ENCODE measurements at regions not wholly inside any gene's neighbourhood (a gene's known extent, or its start where the extent isn't known, plus 50 kb on each side); places are given as distances from the start of the nearest gene placed in this dataset.

DNA sequence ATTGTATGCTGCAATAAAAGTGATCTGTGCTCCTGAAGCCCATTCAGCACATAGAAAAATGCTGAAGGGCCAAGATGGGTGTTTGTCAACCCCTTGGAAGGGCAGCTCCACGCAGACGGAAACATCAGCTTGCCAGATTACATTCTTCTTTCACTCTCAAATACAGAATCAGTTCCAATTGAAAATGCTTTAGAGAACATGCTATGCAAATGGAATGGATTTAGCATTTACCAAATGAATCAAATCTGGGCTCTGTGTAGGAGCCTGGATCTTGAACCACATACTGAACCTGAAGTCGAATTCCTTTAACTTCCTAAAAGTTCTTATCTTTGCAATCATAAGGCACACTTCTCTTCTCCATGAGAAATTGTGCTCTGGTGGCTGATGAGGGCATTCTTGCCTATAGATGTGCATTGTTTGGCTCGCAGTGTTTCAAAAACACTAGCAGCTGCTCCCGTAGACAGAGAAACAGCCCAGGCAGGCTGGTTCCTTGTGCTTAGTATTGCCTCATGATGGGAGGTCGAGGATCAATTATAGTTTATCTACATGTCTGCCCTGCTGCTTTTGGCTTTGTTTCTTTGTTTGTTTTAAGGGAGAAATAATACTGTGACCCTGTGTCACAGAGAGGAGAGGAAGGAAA, 489.8 kb upstream of the FLRT2 start:
- Mint-ChIP-seq H3K36me3 (ENCODE audit: insufficient read depth, unreplicated experiment) (no peaks in the 10 kb centered on the region), H3K27ac (ENCODE audit: low read depth, unreplicated experiment) (no peak overlapping the region), H3K4me1 (ENCODE audit: insufficient read depth, unreplicated experiment) (no peaks in the 10 kb centered on the region), H3K27me3 (ENCODE audit: insufficient read depth, unreplicated experiment) (no peaks in the 10 kb centered on the region), H3K9me3 (ENCODE audit: unreplicated experiment) (no peaks in the 10 kb centered on the region), H3K4me3 (ENCODE audit: unreplicated experiment) (no peak overlapping the region)
- CTCF ChIA-PET, result no interaction called here
- TF ChIP-seq, protein P1, sequence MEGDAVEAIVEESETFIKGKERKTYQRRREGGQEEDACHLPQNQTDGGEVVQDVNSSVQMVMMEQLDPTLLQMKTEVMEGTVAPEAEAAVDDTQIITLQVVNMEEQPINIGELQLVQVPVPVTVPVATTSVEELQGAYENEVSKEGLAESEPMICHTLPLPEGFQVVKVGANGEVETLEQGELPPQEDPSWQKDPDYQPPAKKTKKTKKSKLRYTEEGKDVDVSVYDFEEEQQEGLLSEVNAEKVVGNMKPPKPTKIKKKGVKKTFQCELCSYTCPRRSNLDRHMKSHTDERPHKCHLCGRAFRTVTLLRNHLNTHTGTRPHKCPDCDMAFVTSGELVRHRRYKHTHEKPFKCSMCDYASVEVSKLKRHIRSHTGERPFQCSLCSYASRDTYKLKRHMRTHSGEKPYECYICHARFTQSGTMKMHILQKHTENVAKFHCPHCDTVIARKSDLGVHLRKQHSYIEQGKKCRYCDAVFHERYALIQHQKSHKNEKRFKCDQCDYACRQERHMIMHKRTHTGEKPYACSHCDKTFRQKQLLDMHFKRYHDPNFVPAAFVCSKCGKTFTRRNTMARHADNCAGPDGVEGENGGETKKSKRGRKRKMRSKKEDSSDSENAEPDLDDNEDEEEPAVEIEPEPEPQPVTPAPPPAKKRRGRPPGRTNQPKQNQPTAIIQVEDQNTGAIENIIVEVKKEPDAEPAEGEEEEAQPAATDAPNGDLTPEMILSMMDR (IDR thresholded peaks at IDR 0.05; ENCODE audit: unreplicated experiment), result no peak
- POLR2A ChIA-PET, result no interaction called here
- intact Hi-C loops (cut with micrococcal nuclease), result no loop called here
- no TSS peak for BruUV-seq (replicated peaks)
- no peak for DNase-seq (ENCODE audit: unreplicated experiment)

DNA sequence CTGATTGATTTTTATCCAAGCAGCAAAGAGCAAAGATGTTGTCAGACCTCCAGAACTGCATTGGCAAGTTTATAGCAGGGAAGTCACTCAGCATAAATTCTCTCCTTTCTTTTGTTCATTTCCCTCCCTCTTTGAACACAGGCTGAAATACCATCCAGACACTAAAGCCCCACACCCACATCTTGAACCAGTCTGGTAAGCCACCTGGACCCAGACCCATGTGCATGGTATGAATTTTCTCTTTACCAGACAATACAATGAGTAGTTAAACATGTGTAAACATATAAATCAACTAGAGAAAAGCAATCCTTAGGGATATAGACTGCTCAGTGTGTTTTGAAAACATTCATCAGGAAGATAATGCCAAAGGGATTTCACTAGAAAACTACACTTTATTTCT, 488.3 kb upstream of the FLRT2 start:
- intact Hi-C loops (cut with micrococcal nuclease), result no loop called here
- ChIA-PET CTCF (no interaction called here), POLR2A (interaction anchor here (0.7 kb wide), 1 partner anchor 9 kb away, joined by 3 read pairs; no protein-coding TSS in a partner anchor)
- no peak overlapping the region for H3K27ac Mint-ChIP-seq (ENCODE audit: low read depth, unreplicated experiment)
- H3K36me3 Mint-ChIP-seq (ENCODE audit: insufficient read depth, unreplicated experiment), result no peaks in the 10 kb centered on the region
- no TSS peak for BruUV-seq (replicated peaks)
- H3K9me3 Mint-ChIP-seq (ENCODE audit: unreplicated experiment), result no peaks in the 10 kb centered on the region
- no peaks in the 10 kb centered on the region for H3K27me3 Mint-ChIP-seq (ENCODE audit: insufficient read depth, unreplicated experiment)
- no peak overlapping the region for H3K4me3 Mint-ChIP-seq (ENCODE audit: unreplicated experiment)
- TF ChIP-seq, protein P1 (IDR thresholded peaks at IDR 0.05; ENCODE audit: unreplicated experiment), result no peak
- no peak for DNase-seq (ENCODE audit: unreplicated experiment)
- no peaks in the 10 kb centered on the region for H3K4me1 Mint-ChIP-seq (ENCODE audit: insufficient read depth, unreplicated experiment)

DNA sequence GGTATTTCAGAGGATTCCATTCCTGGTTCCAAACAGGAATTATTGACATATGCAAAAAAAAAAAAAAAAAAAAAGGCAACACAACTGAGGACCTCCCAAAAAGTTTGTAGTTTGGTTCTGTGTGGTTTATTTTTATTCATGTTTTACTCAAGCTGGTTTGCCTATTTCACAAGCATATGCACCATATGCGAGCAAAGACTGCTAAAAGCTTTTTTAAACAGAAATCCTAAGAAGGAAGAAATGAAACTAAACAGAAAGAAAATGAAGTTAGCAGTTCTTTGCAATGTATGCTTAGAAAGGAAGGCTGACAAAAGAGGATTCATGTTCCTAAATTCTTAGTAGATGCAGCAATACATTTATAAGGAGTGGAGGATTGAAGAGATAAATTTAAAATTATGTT, 487.6 kb upstream of the FLRT2 start:
- Mint-ChIP-seq H3K4me3 (ENCODE audit: unreplicated experiment) (no peak overlapping the region), H3K9me3 (ENCODE audit: unreplicated experiment) (peaks cover 5% of the 10 kb centered on the region), H3K4me1 (ENCODE audit: insufficient read depth, unreplicated experiment) (no peaks in the 10 kb centered on the region), H3K27me3 (ENCODE audit: insufficient read depth, unreplicated experiment) (no peaks in the 10 kb centered on the region), H3K27ac (ENCODE audit: low read depth, unreplicated experiment) (no peak overlapping the region), H3K36me3 (ENCODE audit: insufficient read depth, unreplicated experiment) (no peaks in the 10 kb centered on the region)
- TF ChIP-seq, protein P1 (IDR thresholded peaks at IDR 0.05; ENCODE audit: unreplicated experiment), result no peak
- ChIA-PET POLR2A (no interaction called here), CTCF (no interaction called here)
- no peak for DNase-seq (ENCODE audit: unreplicated experiment)
- no TSS peak for BruUV-seq (replicated peaks)
- intact Hi-C loops (cut with micrococcal nuclease), result no loop called here

DNA sequence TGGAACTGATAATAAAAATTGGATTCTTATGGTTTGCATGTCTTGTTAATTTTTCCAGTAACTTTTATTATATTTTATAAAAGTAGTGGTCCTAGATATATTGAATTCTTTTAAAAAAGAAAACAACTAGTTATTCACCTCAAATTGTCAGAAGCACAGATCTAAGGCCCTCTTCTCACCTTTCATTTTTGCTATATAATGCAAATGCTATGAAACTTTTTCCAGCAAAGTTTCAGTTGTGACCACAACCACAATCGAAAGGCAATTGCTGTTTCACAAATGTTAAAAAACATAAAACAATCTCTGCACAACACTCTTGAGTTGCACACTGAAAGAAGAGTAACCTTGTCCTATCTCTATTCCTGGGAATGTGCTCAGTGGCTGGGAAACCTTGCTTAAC, 479.8 kb upstream of the FLRT2 start:
- no TSS peak for BruUV-seq (replicated peaks)
- intact Hi-C loops (cut with micrococcal nuclease), result no loop called here

More for the DNA sequence above, 479.8 kb upstream of the FLRT2 start:
- no peak for DNase-seq (ENCODE audit: unreplicated experiment)
- Mint-ChIP-seq H3K27me3 (ENCODE audit: insufficient read depth, unreplicated experiment) (no peaks in the 10 kb centered on the region), H3K9me3 (ENCODE audit: unreplicated experiment) (peaks cover 16% of the 10 kb centered on the region), H3K4me1 (ENCODE audit: insufficient read depth, unreplicated experiment) (no peaks in the 10 kb centered on the region), H3K4me3 (ENCODE audit: unreplicated experiment) (no peak overlapping the region), H3K27ac (ENCODE audit: low read depth, unreplicated experiment) (no peak overlapping the region), H3K36me3 (ENCODE audit: insufficient read depth, unreplicated experiment) (no peaks in the 10 kb centered on the region)
- CTCF ChIA-PET, result no interaction called here
- TF ChIP-seq, protein P1 (IDR thresholded peaks at IDR 0.05; ENCODE audit: unreplicated experiment), result no peak
- POLR2A ChIA-PET, result interaction anchor here (1.0 kb wide), 1 partner anchor 11 kb away, joined by 4 read pairs; no protein-coding TSS in a partner anchor
